MCF 10A (cell line): ENCODE measurements at regions not wholly inside any gene's neighbourhood (a gene's known extent, or its start where the extent isn't known, plus 50 kb on each side); places are given as distances from the start of the nearest gene placed in this dataset.
A peak's percentile ranks its signal among the peaks of the same experiment; 100 is the strongest.

Source experiments
- BruUV-seq: library from RNA; stranded (reverse); fragments of 400-500 nt; replicated peaks from 2 replicates; lab custom pipeline; 2021; lab: Mats Ljungman, UMichigan
- CTCF ChIA-PET: fragments of 300-600 bp; sonication (Branson Sonifier 250); formaldehyde crosslinking; extraction: SDS; loops from one replicate; lab custom pipeline; 2021; ENCODE audit warnings: antibody characterized with exemption, inconsistent platforms; lab: Yijun Ruan, JAX
- POLR2A ChIA-PET: fragments of 300-600, 350-650 bp; sonication (Branson Sonifier 250); formaldehyde crosslinking; extraction: SDS; loops from one replicate; lab custom pipeline; 2020; ENCODE audit warnings: antibody characterized with exemption, inconsistent platforms; lab: Yijun Ruan, JAX
- DNase-seq: peaks from one replicate; pipeline ENCODE4 v3.0.0-alpha.2; 2018; ENCODE audit not compliant: unreplicated experiment
- H3K27ac Mint-ChIP-seq: one replicate; pipeline ENCODE4 v1.8.0; 2022; ENCODE audit warnings: mild to moderate bottlenecking, low read depth, mixed read lengths; ENCODE audit not compliant: unreplicated experiment
- H3K27me3 Mint-ChIP-seq: one replicate; pipeline ENCODE4 v1.8.0; 2022; ENCODE audit warnings: mixed read lengths; ENCODE audit not compliant: insufficient read depth, unreplicated experiment
- H3K36me3 Mint-ChIP-seq: one replicate; pipeline ENCODE4 v1.8.0; 2022; ENCODE audit warnings: mild to moderate bottlenecking, moderate library complexity, mixed read lengths; ENCODE audit not compliant: insufficient read depth, unreplicated experiment
- H3K4me1 Mint-ChIP-seq: one replicate; pipeline ENCODE4 v1.8.0; 2022; ENCODE audit warnings: mixed read lengths; ENCODE audit not compliant: insufficient read depth, unreplicated experiment
- H3K4me3 Mint-ChIP-seq: one replicate; pipeline ENCODE4 v1.8.0; 2022; ENCODE audit warnings: mild to moderate bottlenecking, moderate library complexity, mixed read lengths; ENCODE audit not compliant: unreplicated experiment
- H3K9me3 Mint-ChIP-seq: one replicate; pipeline ENCODE4 v1.8.0; 2022; ENCODE audit warnings: mixed read lengths; ENCODE audit not compliant: unreplicated experiment
- intact Hi-C: fragments of 100-400 bp; cut with micrococcal nuclease; formaldehyde crosslinking; loops from 2 replicates; pipeline ENCODE4 v1.14.1; 2022
- TF ChIP-seq, protein P1 (sequence below): fragments of 200-600 bp; IDR thresholded peaks from one replicate; pipeline ENCODE4 v1.8.0; 2022; ENCODE audit warnings: antibody characterized with exemption, mild to moderate bottlenecking; ENCODE audit not compliant: unreplicated experiment

DNA sequence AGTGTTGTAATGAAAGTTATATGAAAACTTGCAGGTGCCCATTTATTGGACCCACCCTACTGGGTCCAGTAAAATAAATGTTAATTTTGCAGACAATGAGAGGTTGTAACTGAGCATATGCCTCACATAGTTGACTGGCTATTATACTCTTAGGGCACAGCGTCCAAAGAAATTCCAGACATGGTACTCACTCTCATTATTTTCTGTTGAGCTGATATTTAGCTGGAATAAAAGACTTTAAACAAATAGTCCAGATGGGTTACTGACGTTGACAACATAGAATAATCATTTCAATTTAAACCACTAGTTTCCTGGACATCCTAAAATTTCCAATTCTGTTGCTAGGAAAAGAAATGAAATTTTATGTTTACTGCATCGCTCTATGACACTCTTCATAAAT, 174.5 kb downstream of the ZNF365 start:
- Mint-ChIP-seq H3K27ac (no peak overlapping the region), H3K9me3 (no peaks in the 10 kb centered on the region), H3K4me3 (no peak overlapping the region), H3K27me3 (no peaks in the 10 kb centered on the region), H3K4me1 (peaks cover 7% of the 10 kb centered on the region), H3K36me3 (no peaks in the 10 kb centered on the region)
- POLR2A ChIA-PET, result no interaction called here
- CTCF ChIA-PET, result interaction anchor here (0.5 kb wide), 1 partner anchor 129 kb away, joined by 6 read pairs; no protein-coding TSS in a partner anchor
- no peak for DNase-seq
- TF ChIP-seq, protein P1, sequence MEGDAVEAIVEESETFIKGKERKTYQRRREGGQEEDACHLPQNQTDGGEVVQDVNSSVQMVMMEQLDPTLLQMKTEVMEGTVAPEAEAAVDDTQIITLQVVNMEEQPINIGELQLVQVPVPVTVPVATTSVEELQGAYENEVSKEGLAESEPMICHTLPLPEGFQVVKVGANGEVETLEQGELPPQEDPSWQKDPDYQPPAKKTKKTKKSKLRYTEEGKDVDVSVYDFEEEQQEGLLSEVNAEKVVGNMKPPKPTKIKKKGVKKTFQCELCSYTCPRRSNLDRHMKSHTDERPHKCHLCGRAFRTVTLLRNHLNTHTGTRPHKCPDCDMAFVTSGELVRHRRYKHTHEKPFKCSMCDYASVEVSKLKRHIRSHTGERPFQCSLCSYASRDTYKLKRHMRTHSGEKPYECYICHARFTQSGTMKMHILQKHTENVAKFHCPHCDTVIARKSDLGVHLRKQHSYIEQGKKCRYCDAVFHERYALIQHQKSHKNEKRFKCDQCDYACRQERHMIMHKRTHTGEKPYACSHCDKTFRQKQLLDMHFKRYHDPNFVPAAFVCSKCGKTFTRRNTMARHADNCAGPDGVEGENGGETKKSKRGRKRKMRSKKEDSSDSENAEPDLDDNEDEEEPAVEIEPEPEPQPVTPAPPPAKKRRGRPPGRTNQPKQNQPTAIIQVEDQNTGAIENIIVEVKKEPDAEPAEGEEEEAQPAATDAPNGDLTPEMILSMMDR, result no peak
- no TSS peak for BruUV-seq
- intact Hi-C loops, result no loop called here

DNA sequence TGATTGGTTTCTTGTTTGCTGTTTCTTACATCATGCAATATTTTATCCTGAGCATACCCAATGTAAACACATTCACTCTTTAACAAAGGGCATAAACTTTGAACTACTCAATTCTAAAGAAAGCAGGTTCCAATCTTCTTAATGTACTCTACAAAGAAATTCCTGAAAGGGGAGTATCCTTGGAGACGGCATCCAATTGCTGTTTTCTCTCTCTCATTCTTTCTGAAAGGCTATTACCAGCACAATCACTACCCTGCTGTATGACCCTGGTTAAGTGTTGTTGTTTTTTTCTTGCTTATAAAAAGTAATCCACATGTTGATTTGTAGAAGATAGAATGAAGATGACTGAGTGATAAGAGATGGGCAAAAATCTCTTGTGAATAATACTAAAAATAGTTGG, 176.0 kb downstream of the ZNF365 start:
- H3K27me3 Mint-ChIP-seq, result no peaks in the 10 kb centered on the region
- peaks cover 6% of the 10 kb centered on the region for H3K4me1 Mint-ChIP-seq
- BruUV-seq, result no TSS peak
- no peak for DNase-seq
- H3K27ac Mint-ChIP-seq, result no peak overlapping the region
- no peaks in the 10 kb centered on the region for H3K36me3 Mint-ChIP-seq
- POLR2A ChIA-PET, result no interaction called here
- CTCF ChIA-PET, result interaction anchor here (0.5 to 0.7 kb wide), 3 partner anchors 20 to 273 kb away, joined by 3 read pairs; no protein-coding TSS in a partner anchor
- no peaks in the 10 kb centered on the region for H3K9me3 Mint-ChIP-seq
- intact Hi-C loops, result no loop called here
- TF ChIP-seq, protein P1, result no peak
- no peak overlapping the region for H3K4me3 Mint-ChIP-seq

DNA sequence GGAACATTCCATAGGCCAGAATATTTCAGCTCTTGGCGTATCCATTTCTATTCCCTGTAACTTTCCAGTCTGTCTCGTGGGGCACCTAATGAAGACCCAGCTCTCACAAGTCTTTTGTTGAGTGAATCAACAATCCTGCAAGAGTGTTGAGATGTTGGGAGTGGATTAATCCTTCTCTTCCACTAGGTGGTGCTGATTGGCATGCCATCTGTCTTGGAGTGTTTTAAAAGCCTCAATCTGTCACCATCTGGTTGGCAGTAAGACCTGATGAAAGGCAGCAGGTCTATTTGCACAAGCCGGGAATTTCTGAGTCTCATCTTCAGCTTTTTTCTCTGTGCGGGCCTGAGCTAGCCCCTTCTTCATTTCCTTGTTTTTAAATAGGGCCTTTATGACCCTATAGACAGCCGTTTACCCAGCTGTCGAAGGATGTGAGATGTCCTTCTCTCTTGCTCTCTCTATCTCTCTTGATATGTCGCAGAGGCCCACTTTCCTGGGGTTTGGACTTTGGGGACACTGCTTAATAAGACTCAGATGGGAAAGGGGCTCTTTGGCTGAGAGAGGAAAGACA, 180.5 kb downstream of the ZNF365 start:
- Mint-ChIP-seq H3K4me1 (no peaks in the 10 kb centered on the region), H3K4me3 (no peak overlapping the region), H3K27me3 (peaks cover 11% of the 10 kb centered on the region), H3K27ac (no peak overlapping the region), H3K9me3 (peaks cover 8% of the 10 kb centered on the region), H3K36me3 (peaks cover 5% of the 10 kb centered on the region)
- ChIA-PET CTCF (interaction anchor here (0.6 to 1.5 kb wide), 13 partner anchors 11 to 603 kb away, joined by 3 to 5 read pairs (median 3); no protein-coding TSS in a partner anchor), POLR2A (no interaction called here)
- TF ChIP-seq, protein P1, result peak; percentile 35
- BruUV-seq, result no TSS peak
- intact Hi-C loops, result loop anchor here (1.0 kb wide), 1 partner anchor 604 kb away; no protein-coding TSS in a partner anchor
- DNase-seq, result peak; percentile 53

GRCh38 chr10:62559481-62560200, 185.5 kb downstream of the ZNF365 start:
- intact Hi-C loops, result no loop called here
- peaks cover 11% of the 10 kb centered on the region for H3K27me3 Mint-ChIP-seq
- TF ChIP-seq, protein P1, result no peak
- POLR2A ChIA-PET, result no interaction called here
- H3K4me1 Mint-ChIP-seq, result peaks cover 11% of the 10 kb centered on the region
- CTCF ChIA-PET, result no interaction called here
- no TSS peak for BruUV-seq
- H3K27ac Mint-ChIP-seq, result no peak overlapping the region
- no peak overlapping the region for H3K4me3 Mint-ChIP-seq
- no peak for DNase-seq
- peaks cover 5% of the 10 kb centered on the region for H3K36me3 Mint-ChIP-seq
- peaks cover 8% of the 10 kb centered on the region for H3K9me3 Mint-ChIP-seq
